Right cardiac atrium (tissue), 5 donors: ENCODE measurements at regions not wholly inside any gene's neighbourhood (a gene's known extent, or its start where the extent isn't known, plus 50 kb on each side); places are given as distances from the start of the nearest gene placed in this dataset.
A peak's percentile ranks its signal among the peaks of the same experiment; 100 is the strongest.

Experiments
- ATAC-seq, 2 donors: fragments of 200-7000 bp; cut with Tn5 transposase; one replicate each; pipeline versions ENCODE4 v1.8.0 to v1.9.1; 2020; ENCODE audit warnings: moderate library complexity in 2 of 2, mild to moderate bottlenecking in 1 of 2
- DNase-seq, 3 donors: peaks; one replicate each; pipeline ENCODE4 v3.0.0-alpha.2; 2020
- H3K27ac ChIP-seq: one replicate; pipeline ENCODE4 v1.5.1; 2013; ENCODE audit warnings: mild to moderate bottlenecking, low read length, control low read depth, moderate library complexity
- H3K27me3 ChIP-seq: one replicate; pipeline ENCODE4 v1.6.1; 2013; ENCODE audit not compliant: control insufficient read depth, insufficient read depth
- H3K4me1 ChIP-seq: one replicate; pipeline ENCODE4 v1.6.1; 2013; ENCODE audit warnings: low read length; ENCODE audit not compliant: control insufficient read depth, insufficient read depth
- H3K4me3 ChIP-seq: one replicate; pipeline ENCODE4 v1.5.1; 2013; ENCODE audit warnings: low read length, control low read depth
- H3K9me3 ChIP-seq: one replicate; pipeline ENCODE4 v1.6.1; 2013; ENCODE audit warnings: low read length; ENCODE audit not compliant: control insufficient read depth
- WGBS: extraction: QIAGEN DNeasy Blood & Tissue Kit; methylation state at CpG from one replicate; pipeline ENCODE4 v1.1.7; 2013; 5-methylcytosine and 5-hydroxymethylcytosine counted together
- intact Hi-C, 4 donors: fragments of 100-400 bp; cut with DNase I; formaldehyde crosslinking; loops; one replicate each; pipeline versions ENCODE4 v1.11.0 to v1.14.0; 2022 to 2023
- donor health status: healthy with polysubstance abuse.
- donor health status: DM: no; HTN: yes; CAD: no.
- donor health status: DM: no; HTN: no; CAD: no.
- donor health status: DM: no; HTN: yes; CAD: no; lungs with severe emphysema.
- donor health status: DM: yes; HTN: yes; CAD: no.

GRCh38 chr10:28801247-28801646 lies 123.9 kb downstream of the BAMBI start:
- Histone ChIP-seq H3K4me1 (peaks cover 2% of the 10 kb centered on the region), H3K27me3 (no peaks in the 10 kb centered on the region), H3K27ac (no peak overlapping the region), H3K4me3 (no peak overlapping the region), H3K9me3 (no peaks in the 10 kb centered on the region)
- intact Hi-C loops: loop anchor here in 1 of 4 donors (10.0 kb wide), 1 partner anchor 116 kb away; no protein-coding TSS in a partner anchor
- WGBS: 98% methylated on average over 5 of the region's 5 CpGs
- ATAC-seq: no peak
- DNase-seq: no peak

GRCh38 chr10:28801869-28802268 lies 124.5 kb downstream of the BAMBI start:
- Histone ChIP-seq H3K27me3 (no peaks in the 10 kb centered on the region), H3K27ac (no peak overlapping the region), H3K4me1 (peaks cover 2% of the 10 kb centered on the region), H3K9me3 (no peaks in the 10 kb centered on the region), H3K4me3 (no peak overlapping the region)
- intact Hi-C loops: loop anchor here in 1 of 4 donors (10.0 kb wide), 1 partner anchor 117 kb away; no protein-coding TSS in a partner anchor
- ATAC-seq: no peak
- no peak for DNase-seq
- WGBS: 80% methylated on average over 1 of the region's 1 CpG

- no peak for DNase-seq
- H3K9me3 ChIP-seq: no peaks in the 10 kb centered on the region
- H3K27ac ChIP-seq: no peak overlapping the region
- 98% methylated on average over 1 of the region's 1 CpG for WGBS
- peaks cover 4% of the 10 kb centered on the region for H3K4me1 ChIP-seq
- intact Hi-C loops: loop anchor here in 2 of 4 donors (5.0 to 10.0 kb wide), 2 partner anchors 77 to 121 kb away; no protein-coding TSS in a partner anchor
- no peaks in the 10 kb centered on the region for H3K27me3 ChIP-seq
- ATAC-seq: no peak
- H3K4me3 ChIP-seq: no peak overlapping the region
Observed at GRCh38 chr10:28805390-28805789, 128.1 kb downstream of the BAMBI start.

GRCh38 chr10:28806488-28806941 lies 129.2 kb downstream of the BAMBI start:
- ATAC-seq: peak; percentile 54 to 64
- H3K4me1 ChIP-seq: peaks cover 4% of the 10 kb centered on the region
- H3K27ac ChIP-seq: peak overlapping the region; percentile 40
- H3K9me3 ChIP-seq: no peaks in the 10 kb centered on the region
- 23% methylated on average over 5 of the region's 5 CpGs for WGBS
- no peak overlapping the region for H3K4me3 ChIP-seq
- DNase-seq: no peak
- H3K27me3 ChIP-seq: no peaks in the 10 kb centered on the region
- intact Hi-C loops: loop anchor here in 2 of 4 donors (5.0 to 10.0 kb wide), 2 partner anchors 76 to 122 kb away; no protein-coding TSS in a partner anchor

- Histone ChIP-seq H3K9me3 (no peaks in the 10 kb centered on the region), H3K27ac (peak overlapping the region; percentile 40), H3K4me1 (peaks cover 4% of the 10 kb centered on the region), H3K27me3 (no peaks in the 10 kb centered on the region), H3K4me3 (no peak overlapping the region)
- intact Hi-C loops: loop anchor here in 2 of 4 donors (5.0 to 10.0 kb wide), 2 partner anchors 75 to 122 kb away; no protein-coding TSS in a partner anchor
- ATAC-seq (peak; percentile 77 to 80), DNase-seq (no peak)
- 17% methylated on average over 8 of the region's 8 CpGs for WGBS
Observed at GRCh38 chr10:28806951-28807759, 129.8 kb downstream of the BAMBI start.

GRCh38 chr10:28807760-28808613 lies 130.7 kb downstream of the BAMBI start:
- DNase-seq: no peak
- no peaks in the 10 kb centered on the region for H3K27me3 ChIP-seq
- H3K4me3 ChIP-seq: no peak overlapping the region
- H3K27ac ChIP-seq: peak overlapping the region; percentile 57
- H3K4me1 ChIP-seq: peaks cover 4% of the 10 kb centered on the region
- intact Hi-C loops: loop anchor here in 2 of 4 donors (5.0 to 10.0 kb wide), 2 partner anchors 74 to 123 kb away; no protein-coding TSS in a partner anchor
- 26% methylated on average over 16 of the region's 16 CpGs for WGBS
- peak; percentile 71 to 79 for ATAC-seq
- no peaks in the 10 kb centered on the region for H3K9me3 ChIP-seq

GRCh38 chr10:28808693-28809092 lies 131.4 kb downstream of the BAMBI start:
- DNase-seq (no peak), ATAC-seq (no peak)
- intact Hi-C loops: loop anchor here in 2 of 4 donors (5.0 to 10.0 kb wide), 2 partner anchors 74 to 124 kb away; no protein-coding TSS in a partner anchor
- Histone ChIP-seq H3K27ac (no peak overlapping the region), H3K4me3 (no peak overlapping the region), H3K27me3 (no peaks in the 10 kb centered on the region), H3K4me1 (peaks cover 4% of the 10 kb centered on the region), H3K9me3 (no peaks in the 10 kb centered on the region)
- 78% methylated on average over 6 of the region's 6 CpGs for WGBS

GRCh38 chr10:28810057-28810870 lies 132.9 kb downstream of the BAMBI start:
- intact Hi-C loops: no loop called here
- DNase-seq (no peak), ATAC-seq (no peak)
- Histone ChIP-seq H3K4me1 (peaks cover 4% of the 10 kb centered on the region), H3K4me3 (no peak overlapping the region), H3K27me3 (no peaks in the 10 kb centered on the region), H3K9me3 (no peaks in the 10 kb centered on the region), H3K27ac (no peak overlapping the region)
- WGBS: 63% methylated on average over 10 of the region's 10 CpGs

- H3K4me1 ChIP-seq: peaks cover 2% of the 10 kb centered on the region
- DNase-seq (no peak), ATAC-seq (no peak)
- no peak overlapping the region for H3K27ac ChIP-seq
- no peaks in the 10 kb centered on the region for H3K27me3 ChIP-seq
- no peak overlapping the region for H3K4me3 ChIP-seq
- H3K9me3 ChIP-seq: no peaks in the 10 kb centered on the region
- intact Hi-C loops: no loop called here
- 83% methylated on average over 9 of the region's 9 CpGs for WGBS
Observed at GRCh38 chr10:28811639-28812349, 134.5 kb downstream of the BAMBI start.
